ENCODE measurements at regions not wholly inside any gene's neighbourhood (a gene's known extent, or its start where the extent isn't known, plus 50 kb on each side); places are given as distances from the start of the nearest gene placed in this dataset.

DNA sequence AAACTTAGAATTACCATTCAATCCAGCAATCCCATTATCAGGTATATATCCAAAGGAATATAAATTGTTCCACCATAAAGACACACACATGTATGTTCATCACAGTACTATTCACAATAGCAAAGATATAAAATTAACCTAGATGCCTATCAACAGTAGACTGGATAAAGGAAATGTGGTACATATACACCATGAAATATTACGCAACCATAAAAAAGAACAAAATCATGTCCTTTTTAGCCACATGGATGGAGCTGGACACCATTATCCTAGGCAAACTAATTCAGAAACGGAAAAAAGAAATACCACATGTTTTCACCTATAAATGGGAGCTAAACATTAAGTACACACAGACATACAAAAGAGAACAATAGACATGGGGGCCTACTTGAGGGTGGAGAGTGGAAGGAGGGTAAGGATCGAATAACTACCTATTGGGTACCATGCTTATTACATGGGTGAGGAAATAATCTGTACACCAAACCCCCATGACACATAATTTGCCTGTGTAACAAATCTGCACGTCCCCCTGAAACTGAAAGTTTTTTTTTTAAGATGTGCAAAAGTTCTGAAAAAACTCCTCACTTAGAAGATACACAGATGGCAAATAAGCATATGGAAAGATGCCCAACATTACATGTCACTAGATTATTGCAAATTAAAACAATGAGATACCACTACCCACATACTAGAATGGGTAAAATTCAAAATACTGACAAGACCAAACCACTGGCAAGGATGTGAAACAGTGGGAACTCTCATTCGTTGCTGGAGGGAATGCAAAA lies 313.0 kb upstream of the CD180 start:
- H3K4me3 ChIP-seq (ENCODE audit: low read depth, low read length) = no peak overlapping the region
- TF ChIP-seq, protein P1, sequence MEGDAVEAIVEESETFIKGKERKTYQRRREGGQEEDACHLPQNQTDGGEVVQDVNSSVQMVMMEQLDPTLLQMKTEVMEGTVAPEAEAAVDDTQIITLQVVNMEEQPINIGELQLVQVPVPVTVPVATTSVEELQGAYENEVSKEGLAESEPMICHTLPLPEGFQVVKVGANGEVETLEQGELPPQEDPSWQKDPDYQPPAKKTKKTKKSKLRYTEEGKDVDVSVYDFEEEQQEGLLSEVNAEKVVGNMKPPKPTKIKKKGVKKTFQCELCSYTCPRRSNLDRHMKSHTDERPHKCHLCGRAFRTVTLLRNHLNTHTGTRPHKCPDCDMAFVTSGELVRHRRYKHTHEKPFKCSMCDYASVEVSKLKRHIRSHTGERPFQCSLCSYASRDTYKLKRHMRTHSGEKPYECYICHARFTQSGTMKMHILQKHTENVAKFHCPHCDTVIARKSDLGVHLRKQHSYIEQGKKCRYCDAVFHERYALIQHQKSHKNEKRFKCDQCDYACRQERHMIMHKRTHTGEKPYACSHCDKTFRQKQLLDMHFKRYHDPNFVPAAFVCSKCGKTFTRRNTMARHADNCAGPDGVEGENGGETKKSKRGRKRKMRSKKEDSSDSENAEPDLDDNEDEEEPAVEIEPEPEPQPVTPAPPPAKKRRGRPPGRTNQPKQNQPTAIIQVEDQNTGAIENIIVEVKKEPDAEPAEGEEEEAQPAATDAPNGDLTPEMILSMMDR (conservative IDR thresholded peaks at IDR 0.05; ENCODE audit: low read depth, low read length) = no peak
- no peak for DNase-seq (ENCODE audit: low read depth)

DNA sequence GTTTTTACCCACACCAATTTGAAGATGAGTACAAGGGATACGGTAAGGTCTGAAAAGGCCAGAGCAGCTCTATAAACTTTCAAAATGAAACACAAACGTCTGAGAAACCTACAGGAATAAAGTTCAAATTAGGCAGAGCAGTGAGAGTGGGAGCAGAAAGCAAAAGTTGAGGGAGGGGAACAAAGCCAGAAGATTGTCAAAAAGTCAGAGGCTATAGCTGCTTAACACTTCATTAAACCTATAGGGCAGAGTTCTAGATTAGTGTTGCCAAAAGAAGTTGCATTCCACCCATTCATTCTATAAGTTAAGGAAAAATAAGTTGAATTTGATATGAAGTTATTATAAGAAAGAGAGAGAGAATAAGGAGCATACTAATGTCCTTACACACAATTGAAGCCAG lies 309.6 kb upstream of the CD180 start:
- TF ChIP-seq, protein P1 (conservative IDR thresholded peaks at IDR 0.05; ENCODE audit: low read depth, low read length) = no peak
- DNase-seq (ENCODE audit: low read depth) = no peak
- H3K4me3 ChIP-seq (ENCODE audit: low read depth, low read length) = no peak overlapping the region

DNA sequence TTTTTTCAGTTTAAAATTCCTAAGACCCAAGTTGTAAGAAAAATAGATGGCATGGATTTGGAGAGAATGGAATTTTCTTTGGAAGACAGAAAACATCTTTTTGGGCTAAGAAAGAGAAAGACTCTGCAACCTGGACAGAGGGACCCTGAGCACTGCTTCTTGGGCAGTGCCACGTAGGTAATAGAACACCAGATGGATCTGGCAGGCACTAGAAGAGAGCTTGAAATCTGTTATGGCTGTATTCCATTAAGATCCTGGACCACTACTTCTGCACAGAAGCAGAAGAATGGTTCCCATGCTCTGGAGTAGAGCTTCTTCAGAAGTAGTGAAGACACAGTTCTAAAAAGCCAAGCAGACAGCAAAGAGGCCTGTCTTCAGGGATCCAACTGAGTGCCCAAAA lies 306.4 kb upstream of the CD180 start:
- DNase-seq (ENCODE audit: low read depth) = no peak
- H3K4me3 ChIP-seq (ENCODE audit: low read depth, low read length) = no peak overlapping the region
- TF ChIP-seq, protein P1 (conservative IDR thresholded peaks at IDR 0.05; ENCODE audit: low read depth, low read length) = no peak

DNA sequence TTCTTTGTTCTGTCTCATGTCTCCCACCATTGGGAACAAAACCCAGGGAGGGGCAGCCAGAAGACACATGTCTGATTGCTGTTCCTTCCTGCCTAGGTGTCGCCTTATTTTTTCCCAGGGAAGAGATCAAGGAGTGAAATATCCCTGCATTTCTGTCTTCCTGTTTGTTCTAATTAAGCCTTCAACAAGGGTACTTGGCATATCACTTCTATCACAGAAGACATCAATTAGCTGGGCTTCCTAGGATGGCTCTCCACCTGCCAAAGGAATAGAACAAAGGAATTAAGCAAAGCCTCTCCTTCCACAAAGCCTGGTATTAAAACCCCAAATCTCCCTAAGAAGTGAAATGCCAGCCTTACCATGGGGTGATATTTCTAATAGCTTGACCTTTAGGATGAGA lies 299.5 kb upstream of the CD180 start:
- DNase-seq (ENCODE audit: low read depth) = no peak
- no peak overlapping the region for H3K4me3 ChIP-seq (ENCODE audit: low read depth, low read length)
- TF ChIP-seq, protein P1 (conservative IDR thresholded peaks at IDR 0.05; ENCODE audit: low read depth, low read length) = no peak

DNA sequence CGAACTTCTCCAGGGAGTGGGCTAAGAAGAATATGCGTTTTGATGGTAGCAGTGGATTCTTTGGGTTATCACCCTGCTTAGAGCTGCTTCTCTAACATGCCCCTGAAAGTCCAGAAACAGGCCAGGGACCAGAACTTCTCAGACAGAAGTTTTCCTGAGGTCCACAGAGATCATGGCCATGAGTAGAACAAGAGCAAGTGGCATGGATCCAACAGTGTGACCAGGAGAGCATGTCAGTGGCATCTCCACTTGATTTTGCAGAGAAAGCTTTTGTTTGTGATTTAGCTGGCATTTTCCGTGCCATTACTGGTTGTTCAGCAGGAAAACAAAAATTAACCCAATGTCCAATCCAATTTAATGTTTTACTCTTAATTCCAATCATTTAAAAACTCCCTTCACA lies 298.5 kb upstream of the CD180 start:
- H3K4me3 ChIP-seq (ENCODE audit: low read depth, low read length) = no peak overlapping the region
- DNase-seq (ENCODE audit: low read depth) = no peak
- TF ChIP-seq, protein P1 (conservative IDR thresholded peaks at IDR 0.05; ENCODE audit: low read depth, low read length) = no peak

DNA sequence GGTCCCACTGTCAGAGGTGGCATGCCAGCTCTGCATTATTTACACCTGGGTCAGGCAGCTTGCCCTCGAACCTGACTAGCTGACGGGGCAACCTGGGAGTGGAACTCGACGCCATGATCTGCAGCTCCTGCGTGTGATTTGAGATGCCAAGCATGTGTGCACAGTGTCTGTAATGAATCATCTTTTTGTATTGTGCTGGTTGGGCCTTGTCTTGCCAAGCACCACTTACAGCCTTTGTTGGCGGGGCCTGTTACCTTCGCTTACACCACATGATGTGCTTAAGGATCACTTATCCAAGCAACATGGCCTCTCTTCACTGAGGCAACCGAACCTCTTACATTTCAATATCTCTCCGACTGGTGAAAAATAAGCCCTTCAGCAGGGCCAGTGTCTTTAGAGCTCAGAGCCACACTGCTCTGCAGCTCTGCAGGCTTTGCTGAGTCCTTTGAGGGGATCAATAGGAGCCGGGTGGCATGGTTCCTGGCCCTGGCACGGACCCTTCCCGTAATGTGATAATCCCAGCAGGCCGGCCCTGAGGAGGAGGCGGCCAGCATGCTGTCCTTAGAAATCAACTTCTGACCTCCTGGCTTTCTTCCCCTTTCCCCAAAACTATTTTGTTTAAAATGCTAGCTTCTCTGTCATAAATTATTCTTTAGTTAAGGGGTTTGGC lies 297.7 kb upstream of the CD180 start:
- DNase-seq (ENCODE audit: low read depth) = no peak
- TF ChIP-seq, protein P1 (conservative IDR thresholded peaks at IDR 0.05; ENCODE audit: low read depth, low read length) = no peak
- no peak overlapping the region for H3K4me3 ChIP-seq (ENCODE audit: low read depth, low read length)
